Activated CD4-positive, CD25-positive, alpha-beta regulatory T cell treated with anti-CD3 and anti-CD28 coated beads, Interleukin-2, amount 50 U/mL, for 16 hours (primary cell): ENCODE measurements at regions not wholly inside any gene's neighbourhood (a gene's known extent, or its start where the extent isn't known, plus 50 kb on each side); places are given as distances from the start of the nearest gene placed in this dataset.

Experiments
- DNase-seq: peaks from one replicate; pipeline ENCODE4 v3.0.0-alpha.2; 2020; ENCODE audit warnings: low read depth, low spot score

- DNase-seq: no peak
Measured at GRCh38 chr1:213934649-213935048, 53.1 kb upstream of the PROX1 start.

DNA sequence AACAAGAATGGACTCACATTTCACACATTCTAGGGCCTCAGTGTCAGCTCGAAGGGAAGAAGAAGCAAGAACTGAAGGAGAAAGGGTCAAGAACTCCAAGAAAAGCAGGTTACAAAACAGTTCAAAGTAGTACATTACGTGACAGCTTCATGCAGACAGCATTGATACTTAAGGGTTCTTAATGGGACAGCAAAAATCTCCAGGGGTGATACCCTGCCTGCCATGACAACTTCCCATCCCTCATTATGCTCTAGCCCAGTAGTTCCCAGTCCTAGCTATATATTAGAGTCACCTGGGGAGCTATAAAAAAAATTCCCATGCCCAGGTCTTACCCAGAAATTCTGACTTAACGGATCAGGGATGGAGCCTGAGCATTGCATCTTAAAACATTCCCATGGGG lies 51.2 kb upstream of the PROX1 start:
- DNase-seq: no peak
